Amygdala (tissue), 56 donors: ENCODE measurements at regions not wholly inside any gene's neighbourhood (a gene's known extent, or its start where the extent isn't known, plus 50 kb on each side); places are given as distances from the start of the nearest gene placed in this dataset.

Source experiments
- DNase-seq, 56 donors: peaks; one replicate each; lab custom pipeline; 2025; lab: John Stamatoyannopoulos, UW

DNA sequence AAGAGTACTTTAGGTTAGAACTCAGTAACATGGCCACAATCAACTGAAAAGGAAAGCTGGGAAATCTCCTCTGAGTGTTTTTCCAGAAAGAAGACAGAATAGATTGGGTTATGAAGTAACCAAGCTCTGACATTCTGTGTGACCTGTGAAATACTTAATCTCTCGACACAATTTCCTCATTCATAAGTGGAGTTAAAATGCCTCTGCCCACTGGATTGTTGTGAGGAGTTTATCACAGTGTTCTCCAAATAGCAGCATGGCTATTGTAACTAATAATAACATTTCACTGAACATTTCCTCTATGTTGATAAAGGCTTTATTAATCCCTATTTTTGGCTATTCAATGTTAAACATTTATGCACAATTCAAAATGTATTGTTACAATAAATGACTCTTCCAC lies 311.0 kb downstream of the GABRB2 start:
- no peak for DNase-seq

DNA sequence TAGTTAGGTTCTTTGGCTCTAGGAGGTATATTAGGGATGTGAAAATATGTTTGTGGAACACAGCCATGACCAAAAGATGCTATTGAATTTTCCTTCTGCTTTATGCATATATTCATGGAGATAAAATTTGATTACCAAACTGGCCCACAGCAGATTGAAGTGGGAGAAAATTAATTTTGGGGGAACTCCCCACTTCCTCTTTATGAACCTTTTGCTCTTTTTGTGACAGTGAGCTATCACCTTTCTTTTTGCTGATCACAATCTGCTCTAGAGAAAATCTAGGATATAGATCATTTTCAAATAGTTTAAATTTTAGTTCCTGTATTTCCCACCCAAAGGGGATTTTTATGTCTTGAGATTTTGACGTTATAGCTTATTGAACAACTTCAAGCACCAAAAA lies 313.0 kb downstream of the GABRB2 start:
- no peak for DNase-seq

DNA sequence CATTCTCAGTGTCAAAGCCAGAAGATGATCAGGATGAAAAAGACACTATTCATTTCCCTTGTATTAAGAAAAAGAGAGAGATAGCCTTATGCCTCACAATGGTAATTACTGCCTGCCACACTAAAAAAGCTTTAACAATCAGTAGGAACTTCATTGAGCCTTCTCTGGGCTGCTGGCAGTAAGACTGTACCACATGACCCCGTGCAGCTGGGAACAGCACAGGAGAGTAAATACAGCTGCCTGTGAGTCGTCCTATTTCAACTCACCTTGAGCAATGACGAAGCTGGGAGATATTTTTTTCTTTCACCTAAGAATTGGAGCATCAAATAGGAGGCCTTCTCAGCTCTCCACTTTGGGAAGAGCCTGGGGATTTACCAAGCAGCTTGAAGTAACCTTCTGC lies 316.3 kb downstream of the GABRB2 start:
- no peak for DNase-seq

DNA sequence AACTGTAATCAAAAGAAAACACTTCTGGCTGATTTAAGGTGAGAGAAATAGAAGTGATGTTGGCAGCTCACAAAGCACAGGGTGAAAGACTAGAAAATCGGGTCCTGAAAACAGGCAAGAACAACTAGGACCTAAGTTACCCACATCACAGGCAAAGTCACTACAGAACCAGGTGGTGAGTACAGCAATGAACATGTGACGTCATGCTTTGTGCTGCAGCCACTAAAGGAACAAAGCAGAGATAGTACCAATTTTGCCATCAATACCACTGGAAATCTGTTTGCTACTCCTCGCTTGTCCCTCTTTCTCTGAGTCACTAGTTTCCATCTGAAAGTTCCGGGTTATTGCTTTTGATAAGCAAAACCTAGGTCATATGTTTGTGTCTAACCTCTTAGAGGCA lies 326.7 kb downstream of the GABRB2 start:
- DNase-seq: no peak

DNA sequence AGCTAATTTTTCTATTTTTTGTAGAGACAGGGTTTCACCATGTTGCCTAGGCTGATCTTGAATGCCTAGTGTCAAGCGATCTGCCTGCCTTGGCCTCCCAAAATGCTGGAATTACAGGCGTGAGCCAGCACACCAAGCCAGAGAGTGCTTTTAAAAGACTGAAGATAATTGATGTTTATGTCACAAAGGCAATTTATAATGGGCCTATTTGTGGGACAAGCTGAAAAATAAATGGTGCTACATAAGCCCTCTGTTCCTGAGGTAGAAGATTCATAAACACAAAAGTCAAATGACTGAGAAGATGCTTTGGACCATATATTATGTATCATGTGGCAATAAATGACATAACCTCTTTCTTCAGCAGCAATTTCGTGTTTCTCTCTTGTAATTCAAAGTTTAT lies 329.6 kb downstream of the GABRB2 start:
- DNase-seq: no peak

DNA sequence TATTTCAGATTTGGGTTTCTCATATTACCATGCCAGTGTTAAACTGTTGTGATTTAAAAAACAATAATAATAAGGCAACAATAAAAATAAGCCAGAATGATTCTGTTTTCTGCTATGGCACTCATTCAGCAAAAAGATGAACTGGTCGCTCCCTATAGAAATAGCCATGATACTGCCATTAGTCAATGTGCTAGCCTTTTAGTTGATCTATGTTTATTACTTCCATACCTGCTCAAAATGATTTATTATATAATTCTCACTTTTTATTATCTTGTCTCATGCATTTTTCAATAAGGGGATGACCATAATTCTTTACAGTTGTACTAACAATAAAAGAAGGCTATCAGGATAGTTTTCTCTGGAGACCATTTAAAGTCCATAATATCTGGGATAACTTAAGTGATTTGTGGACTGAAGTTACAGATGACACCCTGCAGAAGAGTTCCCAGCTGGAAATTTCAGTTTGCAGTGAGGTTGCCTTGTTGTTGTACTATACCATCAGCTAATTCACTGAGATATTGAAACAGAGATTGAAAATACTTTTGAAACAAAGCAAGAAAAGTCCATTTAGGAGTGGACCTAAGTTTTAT lies 334.3 kb downstream of the GABRB2 start:
- no peak for DNase-seq

DNA sequence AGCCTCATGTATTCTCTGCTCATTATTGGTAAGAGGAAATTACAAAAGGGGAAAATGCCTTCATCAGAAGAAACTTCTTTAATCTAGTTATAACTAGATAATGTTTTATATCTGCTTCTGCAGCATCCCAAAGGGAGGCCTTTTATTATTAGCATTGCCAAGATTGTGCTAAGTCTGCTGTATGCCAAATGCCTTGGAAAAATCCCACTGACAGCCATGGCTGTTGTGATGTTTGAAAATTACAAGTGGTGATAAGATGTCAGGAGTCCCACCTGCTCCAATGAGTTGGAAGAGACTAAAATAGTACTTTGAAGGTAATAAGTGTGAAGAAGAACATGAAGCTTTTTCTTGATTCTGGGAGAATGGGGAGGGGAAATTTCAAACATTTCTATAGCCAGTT lies 345.0 kb downstream of the GABRB2 start:
- no peak for DNase-seq

DNA sequence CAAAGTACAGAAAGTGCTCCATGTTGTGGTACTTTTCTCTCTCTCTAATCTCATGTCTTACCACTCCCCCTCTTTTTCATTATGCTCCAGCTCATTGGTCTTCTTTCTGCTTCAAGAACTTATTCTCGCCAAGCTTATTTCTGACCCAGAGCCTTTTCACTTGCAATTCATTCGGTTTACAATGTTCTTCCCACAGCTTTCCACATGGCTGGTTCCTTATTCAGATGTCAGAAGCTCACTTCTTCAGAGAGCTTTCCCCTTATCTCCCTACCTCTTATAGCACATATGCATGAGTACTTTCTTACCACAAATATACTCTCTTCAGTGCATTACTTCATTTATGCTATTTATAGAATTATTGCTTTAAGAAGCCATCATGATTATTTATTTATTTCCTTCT lies 338.8 kb upstream of the ATP10B start:
- no peak for DNase-seq

DNA sequence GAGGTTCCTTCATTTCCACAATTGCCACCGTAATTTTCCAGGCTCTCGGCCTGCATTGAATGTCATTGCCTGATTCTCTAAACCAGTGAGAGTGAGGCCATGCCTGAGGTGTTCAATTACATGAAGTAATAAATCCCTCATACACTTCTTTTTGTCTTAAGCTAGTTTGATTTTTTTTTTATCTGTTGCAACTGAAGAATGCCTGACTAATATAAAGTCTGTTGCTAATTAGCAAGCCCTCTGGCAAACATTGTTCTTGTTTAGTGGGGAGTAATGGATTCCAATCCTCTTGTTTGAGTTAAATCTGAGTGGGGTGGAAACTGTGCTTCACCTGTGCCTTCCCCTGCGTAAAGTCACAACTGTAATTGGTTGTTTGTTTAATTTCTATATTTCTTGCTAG lies 338.1 kb upstream of the ATP10B start:
- no peak for DNase-seq

DNA sequence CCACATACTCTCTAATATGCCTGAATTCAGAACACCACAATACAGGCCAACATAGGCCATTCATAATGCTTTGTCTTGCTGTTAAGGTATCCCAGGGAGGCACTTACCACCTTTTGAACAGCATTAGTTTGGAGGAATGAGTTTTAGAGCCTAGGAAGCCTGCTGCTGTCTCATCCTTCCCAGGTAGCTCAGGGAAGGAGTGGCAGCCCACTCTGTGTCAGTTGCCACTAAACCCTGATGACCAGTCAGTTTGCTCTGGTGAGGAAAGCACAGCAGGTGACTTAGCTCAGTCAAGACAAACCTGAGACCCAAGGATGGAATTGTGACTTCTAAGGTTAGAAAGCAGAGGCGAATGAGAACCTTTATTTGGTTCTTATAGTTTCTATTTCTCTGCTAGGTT lies 337.4 kb upstream of the ATP10B start:
- DNase-seq: no peak

DNA sequence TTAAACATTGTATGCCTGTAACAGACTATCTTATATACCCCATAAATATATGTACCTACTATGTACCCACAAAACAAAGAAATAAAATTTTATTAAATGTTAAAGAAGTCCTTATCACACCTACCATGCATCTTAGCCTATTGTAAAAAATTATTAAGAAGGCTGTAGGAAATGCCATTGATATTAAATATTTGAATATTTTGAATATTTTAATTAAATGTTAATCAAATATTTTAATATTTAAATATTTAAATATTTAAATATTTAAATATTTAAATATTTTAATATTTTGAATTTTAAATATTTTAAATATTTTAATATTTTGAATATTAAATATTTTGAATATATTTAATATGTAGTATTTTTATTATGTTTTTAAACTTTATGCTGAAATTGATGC lies 331.5 kb upstream of the ATP10B start:
- no peak for DNase-seq

DNA sequence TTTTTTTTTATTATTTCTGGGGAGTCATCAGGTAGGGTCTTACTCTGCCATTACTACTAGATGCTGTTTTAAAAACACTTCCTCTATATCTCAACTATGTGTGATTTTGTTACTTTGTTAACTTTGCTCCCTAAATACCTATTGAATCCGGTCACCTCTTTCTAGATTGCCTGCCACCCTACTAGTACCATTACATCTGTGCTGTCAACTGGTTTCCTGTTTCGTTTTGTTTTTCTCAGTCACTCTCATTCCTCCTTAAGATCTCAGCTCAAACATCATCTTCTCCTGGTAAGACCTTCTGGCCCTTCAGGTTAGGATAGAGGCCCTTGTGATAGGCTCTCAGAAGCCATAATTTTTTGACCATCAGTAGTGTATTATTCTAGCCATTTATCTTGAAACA lies 324.2 kb upstream of the ATP10B start:
- no peak for DNase-seq

DNA sequence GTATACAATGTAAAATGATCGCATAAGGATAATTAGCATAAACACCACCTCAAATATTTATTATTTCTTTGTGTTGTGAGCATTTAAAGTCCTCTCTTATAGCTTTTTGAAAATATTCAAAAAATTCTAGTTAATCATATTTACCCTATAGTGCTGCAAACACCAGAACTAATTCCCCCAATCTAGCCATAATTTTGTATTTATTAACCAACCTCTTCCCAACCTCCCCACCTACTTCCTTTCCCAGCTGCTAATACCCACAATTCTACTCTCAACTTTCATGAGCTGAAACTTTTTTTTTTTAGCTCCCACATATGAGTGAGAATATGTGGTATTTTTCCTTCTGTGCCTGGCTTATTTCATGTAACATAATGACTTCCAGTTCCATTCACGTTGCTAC lies 317.8 kb upstream of the ATP10B start:
- DNase-seq: no peak

DNA sequence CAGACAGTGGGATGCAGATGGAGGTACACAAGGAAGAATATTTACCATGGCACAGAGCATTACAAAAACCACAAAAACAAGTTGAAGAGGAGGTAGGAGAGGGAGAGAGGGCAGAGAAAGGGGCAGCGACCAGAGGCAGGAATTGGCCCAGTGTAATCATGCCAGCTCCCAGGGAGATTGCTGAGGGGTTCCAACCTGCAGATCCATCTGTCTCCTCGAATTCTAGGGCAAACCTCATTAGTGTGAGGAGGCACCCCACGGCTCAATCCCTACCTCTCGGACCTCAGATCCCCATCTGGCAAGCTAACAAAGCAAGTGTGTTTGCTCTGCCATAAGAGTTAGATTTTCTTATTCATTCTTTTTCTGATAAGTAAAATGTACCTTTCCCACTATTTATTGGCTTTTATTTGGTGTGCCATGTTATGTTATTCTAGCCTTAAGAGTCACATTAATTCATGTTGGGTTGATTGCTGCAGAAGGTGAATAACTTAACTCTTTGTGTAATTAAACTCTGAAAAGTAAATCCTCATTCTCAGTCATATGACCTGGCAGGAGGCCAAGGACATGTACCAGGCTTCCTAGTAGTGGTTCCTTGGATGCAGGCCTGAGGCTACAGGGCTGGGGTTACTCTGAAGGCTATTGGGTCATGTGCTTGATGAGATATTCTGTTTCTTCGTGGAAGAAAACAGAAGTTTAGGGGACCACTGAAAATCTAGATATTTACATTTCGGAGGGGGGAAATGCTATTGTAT lies 315.2 kb upstream of the ATP10B start:
- DNase-seq: peak in 2 of 56 donors; percentile 4 to 9

DNA sequence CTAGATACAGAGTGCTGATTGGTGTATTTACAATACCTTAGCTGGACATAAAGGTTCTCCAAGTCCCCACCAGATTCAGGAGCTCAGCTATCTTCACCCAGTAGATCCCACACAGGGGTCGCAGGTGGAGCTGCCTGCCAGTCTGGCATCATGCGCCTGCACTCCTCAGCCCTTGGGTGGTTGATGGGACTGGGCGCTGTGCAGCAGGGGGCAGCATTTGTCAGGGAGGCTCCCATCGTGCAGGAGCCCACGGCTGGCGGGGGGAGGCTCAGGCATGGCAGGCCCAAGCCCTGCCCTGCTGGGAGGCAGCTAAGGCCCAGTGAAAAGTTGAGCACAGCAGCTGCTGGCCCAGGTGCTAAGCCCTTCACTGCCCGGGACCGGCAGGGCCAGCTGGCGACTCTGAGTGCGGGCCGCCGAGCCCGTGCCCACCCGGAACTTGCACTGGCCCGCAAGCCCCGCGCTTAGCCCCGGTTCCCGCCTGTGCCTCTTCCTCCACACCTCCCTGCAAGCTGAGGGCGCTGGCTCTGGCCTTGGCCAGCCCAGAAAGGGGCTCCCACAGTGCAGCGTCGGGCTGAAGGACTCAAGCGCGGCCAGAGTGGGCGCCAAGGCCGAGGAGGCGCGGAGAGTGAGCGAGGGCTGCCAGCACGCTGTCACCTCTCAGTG lies 314.1 kb upstream of the ATP10B start:
- DNase-seq: no peak

DNA sequence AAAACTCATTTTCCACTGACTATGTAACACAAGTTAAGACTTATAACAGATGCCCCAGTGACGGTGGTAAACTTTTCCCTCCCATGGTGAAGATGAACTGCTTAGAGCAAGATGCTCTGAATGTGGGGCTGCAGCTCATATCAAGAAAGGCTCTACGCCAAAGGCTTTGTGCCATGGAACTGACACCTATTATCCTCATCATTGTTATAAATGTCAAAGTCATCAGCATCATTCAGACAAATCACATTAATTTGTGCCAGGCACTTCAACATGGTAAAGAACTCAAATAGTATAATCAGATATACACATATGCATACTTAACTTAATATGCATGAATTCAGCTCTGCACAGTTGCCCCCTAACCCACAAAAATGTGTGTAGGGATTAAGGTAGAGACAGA lies 305.9 kb upstream of the ATP10B start:
- DNase-seq: no peak

DNA sequence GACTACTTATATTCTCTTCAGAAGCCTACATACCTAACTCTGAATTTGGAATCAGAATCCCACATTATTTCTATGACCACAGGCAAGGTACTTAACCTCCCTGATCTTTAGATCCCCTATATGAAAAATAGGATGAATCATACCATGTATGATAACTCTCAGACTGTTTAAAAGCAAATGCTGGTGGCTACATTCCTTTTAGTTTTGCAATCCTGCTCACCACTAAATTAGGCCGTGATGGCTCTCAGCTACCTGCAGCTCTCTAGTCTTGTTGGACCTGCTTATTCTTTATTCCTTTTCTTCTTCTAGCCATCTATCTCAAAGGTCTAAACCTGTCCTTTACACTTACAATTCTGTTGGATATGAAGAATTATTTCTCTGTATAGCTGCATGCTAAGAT lies 303.4 kb upstream of the ATP10B start:
- DNase-seq: no peak

DNA sequence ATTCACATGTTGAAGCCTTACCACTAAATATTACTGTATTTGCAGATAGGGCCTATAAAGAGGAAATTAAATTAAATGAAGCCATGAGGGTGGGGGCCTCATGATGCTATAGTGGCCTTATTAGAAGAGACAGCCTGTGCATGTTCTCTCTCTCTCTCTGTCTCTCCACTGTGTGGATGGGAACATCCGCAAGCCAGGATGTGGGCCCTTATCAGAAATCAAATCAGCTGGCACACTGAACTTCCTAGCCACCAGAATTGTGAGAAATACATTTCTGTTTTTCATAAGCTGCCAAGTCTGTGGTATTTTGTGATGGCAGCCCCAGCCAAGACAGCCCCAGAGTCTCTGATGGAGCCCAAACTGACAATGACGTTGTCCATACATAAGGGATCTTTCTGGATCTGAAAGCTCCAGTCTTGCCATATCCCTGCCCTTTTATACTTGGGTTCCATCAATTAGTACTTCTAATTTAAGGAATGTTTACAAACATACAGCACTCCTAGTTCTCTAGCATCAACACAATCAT lies 300.5 kb upstream of the ATP10B start:
- no peak for DNase-seq

DNA sequence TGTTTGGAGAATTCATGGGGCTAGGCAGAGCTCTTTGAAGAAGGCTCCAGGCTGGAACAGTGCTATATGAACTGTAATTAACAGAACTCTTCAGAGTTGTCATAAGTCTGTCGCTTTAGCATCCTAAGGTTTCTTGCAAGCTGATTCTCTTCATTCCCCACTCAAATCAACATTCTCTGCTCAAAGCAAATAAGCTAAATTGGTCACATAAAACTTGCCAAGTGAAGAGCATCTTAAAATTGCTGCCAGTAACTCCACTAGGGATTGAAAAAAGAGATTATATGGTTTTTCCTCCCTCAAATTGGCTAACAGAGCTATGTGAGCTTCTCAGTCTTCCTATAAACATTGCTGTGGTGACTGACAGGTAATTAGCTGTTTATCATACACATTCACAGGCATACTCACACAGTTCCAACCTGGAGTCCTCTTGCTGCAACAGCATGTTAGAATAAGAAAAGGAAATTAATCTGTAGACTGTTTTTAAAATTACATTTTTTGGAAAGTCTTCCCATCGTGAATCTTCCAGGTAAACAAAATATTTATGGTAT lies 298.5 kb upstream of the ATP10B start:
- DNase-seq: no peak

DNA sequence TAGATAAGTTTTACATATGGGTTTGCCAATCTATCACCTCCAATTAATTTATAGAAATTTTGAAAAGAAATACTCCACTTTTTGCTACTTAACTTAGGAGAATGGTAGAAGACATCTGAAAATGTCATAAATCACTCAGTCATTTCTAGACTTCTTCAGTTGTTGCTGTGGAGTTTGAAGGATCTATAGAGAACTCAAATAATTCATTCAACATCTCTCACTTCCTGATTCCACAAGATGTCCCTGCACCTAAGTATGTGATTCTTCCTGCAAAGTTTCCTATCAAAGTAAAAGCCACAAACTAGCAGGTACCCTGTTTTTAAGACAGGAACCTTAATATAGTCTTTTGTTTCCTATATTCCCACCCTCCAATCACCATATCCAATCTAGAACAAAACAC lies 297.1 kb upstream of the ATP10B start:
- no peak for DNase-seq

DNA sequence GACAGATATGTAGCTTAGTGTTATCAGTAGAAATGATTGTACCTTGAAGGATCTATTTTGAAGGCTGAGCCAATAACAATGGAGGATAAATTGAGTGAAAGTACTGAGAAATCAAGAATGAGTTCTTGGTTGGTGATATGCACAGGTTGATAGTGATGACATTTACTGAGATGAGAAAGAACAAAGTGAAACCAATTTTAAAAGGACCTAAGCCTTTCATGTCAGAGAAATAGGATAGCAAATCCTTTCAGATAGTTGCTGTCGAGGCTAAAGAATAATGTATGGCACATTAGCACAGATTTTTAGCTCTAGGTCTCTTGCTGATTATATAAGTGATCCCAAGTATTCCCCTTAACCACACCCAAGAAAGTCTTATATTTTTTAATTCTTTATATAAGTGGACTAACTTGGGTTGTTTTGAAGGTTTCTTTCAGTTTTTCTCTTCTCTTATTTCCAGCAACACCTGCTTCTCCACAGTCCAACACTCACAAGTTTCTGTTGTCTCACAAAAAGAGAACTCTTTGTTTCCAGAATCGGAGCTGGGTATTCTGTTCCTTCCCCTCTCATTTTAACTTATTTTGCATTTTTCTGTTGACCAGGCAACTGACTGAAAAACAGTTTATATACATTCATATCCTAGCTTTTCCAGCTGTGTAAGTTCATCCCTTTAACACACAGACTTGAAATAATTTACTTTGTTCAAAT lies 286.9 kb upstream of the ATP10B start:
- DNase-seq: no peak
